ENCODE measurements at regions not wholly inside any gene's neighbourhood (a gene's known extent, or its start where the extent isn't known, plus 50 kb on each side); places are given as distances from the start of the nearest gene placed in this dataset.

DNA sequence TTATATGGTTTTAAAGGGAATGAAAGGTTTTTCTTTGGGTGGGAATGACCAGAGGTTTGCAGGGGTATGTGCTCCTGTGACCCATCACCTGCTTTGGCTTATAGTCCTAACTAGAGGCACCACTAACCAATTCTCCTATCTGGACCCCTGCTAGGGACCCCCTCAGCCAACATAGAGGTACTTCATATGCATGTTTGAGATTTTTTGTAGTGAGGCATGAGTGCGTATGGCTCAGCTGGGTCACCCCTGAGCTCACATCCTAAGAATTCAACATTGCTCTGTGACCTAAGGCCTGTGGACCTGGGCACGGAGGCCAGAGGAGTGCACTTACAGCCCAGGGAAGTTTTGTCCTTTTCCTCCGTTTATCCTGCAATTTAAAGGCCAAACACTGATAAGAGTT, 68.4 kb upstream of the EEF1E1 start (continued):
- TF ChIP-seq EZH2phosphoT487 (IDR thresholded peaks at IDR 0.05; ENCODE audit: unreplicated experiment) (no peak), ZNF114 (CRISPR knock-in tag; IDR thresholded peaks at IDR 0.05) (no peak), STAT1 (IDR thresholded peaks at IDR 0.05; ENCODE audit: unreplicated experiment) (no peak), JUNB (IDR thresholded peaks at IDR 0.05; ENCODE audit: unreplicated experiment) (no peak), NANOG (IDR thresholded peaks at IDR 0.05; ENCODE audit: borderline replicate concordance) (no peak), POLR2AphosphoS5 (IDR thresholded peaks at IDR 0.05; ENCODE audit: low read depth) (no peak), CREB1 (CRISPR knock-in tag; IDR thresholded peaks at IDR 0.05; ENCODE audit: low read depth) (no peak), EZH2 (IDR thresholded peaks at IDR 0.05; ENCODE audit: low read depth, unreplicated experiment) (no peak), REST (IDR thresholded peaks at IDR 0.05; ENCODE audit: unreplicated experiment) (no peak), ZNF331 (CRISPR knock-in tag; IDR thresholded peaks at IDR 0.05; ENCODE audit: low read depth) (no peak)
- TF ChIP-seq, protein P1, sequence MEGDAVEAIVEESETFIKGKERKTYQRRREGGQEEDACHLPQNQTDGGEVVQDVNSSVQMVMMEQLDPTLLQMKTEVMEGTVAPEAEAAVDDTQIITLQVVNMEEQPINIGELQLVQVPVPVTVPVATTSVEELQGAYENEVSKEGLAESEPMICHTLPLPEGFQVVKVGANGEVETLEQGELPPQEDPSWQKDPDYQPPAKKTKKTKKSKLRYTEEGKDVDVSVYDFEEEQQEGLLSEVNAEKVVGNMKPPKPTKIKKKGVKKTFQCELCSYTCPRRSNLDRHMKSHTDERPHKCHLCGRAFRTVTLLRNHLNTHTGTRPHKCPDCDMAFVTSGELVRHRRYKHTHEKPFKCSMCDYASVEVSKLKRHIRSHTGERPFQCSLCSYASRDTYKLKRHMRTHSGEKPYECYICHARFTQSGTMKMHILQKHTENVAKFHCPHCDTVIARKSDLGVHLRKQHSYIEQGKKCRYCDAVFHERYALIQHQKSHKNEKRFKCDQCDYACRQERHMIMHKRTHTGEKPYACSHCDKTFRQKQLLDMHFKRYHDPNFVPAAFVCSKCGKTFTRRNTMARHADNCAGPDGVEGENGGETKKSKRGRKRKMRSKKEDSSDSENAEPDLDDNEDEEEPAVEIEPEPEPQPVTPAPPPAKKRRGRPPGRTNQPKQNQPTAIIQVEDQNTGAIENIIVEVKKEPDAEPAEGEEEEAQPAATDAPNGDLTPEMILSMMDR (conservative IDR thresholded peaks at IDR 0.05; ENCODE audit: low read depth in 2 of 2), result no peak
- TF ChIP-seq, protein P2, sequence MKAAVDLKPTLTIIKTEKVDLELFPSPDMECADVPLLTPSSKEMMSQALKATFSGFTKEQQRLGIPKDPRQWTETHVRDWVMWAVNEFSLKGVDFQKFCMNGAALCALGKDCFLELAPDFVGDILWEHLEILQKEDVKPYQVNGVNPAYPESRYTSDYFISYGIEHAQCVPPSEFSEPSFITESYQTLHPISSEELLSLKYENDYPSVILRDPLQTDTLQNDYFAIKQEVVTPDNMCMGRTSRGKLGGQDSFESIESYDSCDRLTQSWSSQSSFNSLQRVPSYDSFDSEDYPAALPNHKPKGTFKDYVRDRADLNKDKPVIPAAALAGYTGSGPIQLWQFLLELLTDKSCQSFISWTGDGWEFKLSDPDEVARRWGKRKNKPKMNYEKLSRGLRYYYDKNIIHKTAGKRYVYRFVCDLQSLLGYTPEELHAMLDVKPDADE (IDR thresholded peaks at IDR 0.05), result no peak

- no peak overlapping the region for H3K4me3 ChIP-seq
- H4K20me1 ChIP-seq (replicated peaks; ENCODE audit: insufficient read depth), result no peaks in the 10 kb centered on the region
- DNase-seq (ENCODE audit: low spot score) (peak; percentile 71), ATAC-seq (peak; percentile 96)
- TF ChIP-seq ZNF114 (CRISPR knock-in tag; IDR thresholded peaks at IDR 0.05) (no peak), ZNF331 (CRISPR knock-in tag; IDR thresholded peaks at IDR 0.05; ENCODE audit: low read depth) (no peak), STAT1 (IDR thresholded peaks at IDR 0.05; ENCODE audit: unreplicated experiment) (no peak)
- TF ChIP-seq, protein P1 (conservative IDR thresholded peaks at IDR 0.05; ENCODE audit: low read depth in 2 of 2), result peak; percentile 10 to 24; a peak in 2 of 4 replicates
- TF ChIP-seq, protein P2 (IDR thresholded peaks at IDR 0.05), result no peak
- H3F3A ChIP-seq (replicated peaks; ENCODE audit: low read depth), result no peaks in the 10 kb centered on the region
- peak overlapping the region; percentile 52; the same call in 1 of the 2 replicates for H2AFZ ChIP-seq
- H3K4me2 ChIP-seq, result no peak overlapping the region
- H3K27me3 ChIP-seq (ENCODE audit: insufficient read depth), result no peaks in the 10 kb centered on the region
- H3K27ac ChIP-seq (ENCODE audit: low read depth), result no peak overlapping the region
- Mint-ChIP-seq H3K27ac (no peak overlapping the region), H3K4me1 (no peaks in the 10 kb centered on the region; the same call in 1 of the 3 replicates), H3K9me3 (peaks cover 3% of the 10 kb centered on the region; the same call in 1 of the 3 replicates), H3K36me3 (ENCODE audit: low read depth) (no peaks in the 10 kb centered on the region), H3K4me3 (no peak overlapping the region), H3K27me3 (ENCODE audit: insufficient read depth, low read depth, poor library complexity) (peaks cover 3% of the 10 kb centered on the region)
- H3K9me2 ChIP-seq (ENCODE audit: insufficient read depth), result no peaks in the 10 kb centered on the region
- no peaks in the 10 kb centered on the region for H3K4me1 ChIP-seq (ENCODE audit: insufficient read depth)
- H3K36me3 ChIP-seq (ENCODE audit: insufficient read depth), result no peaks in the 10 kb centered on the region
- no peaks in the 10 kb centered on the region for H3K79me2 ChIP-seq (replicated peaks; ENCODE audit: insufficient read depth)
These were observed 67.9 kb upstream of the EEF1E1 start for GRCh38 chr6:8170245-8170644.

Measured in GM23338 (cell line).